K562 (cell line): ENCODE measurements at regions not wholly inside any gene's neighbourhood (a gene's known extent, or its start where the extent isn't known, plus 50 kb on each side); places are given as distances from the start of the nearest gene placed in this dataset.

Experiments used
- ATAC-seq: fragments of 200-7000 bp; cut with Tn5 transposase; 3 replicates; pipeline ENCODE4 v1.9.1; 2020; ENCODE audit warnings: moderate library complexity
- BruUV-seq: library from RNA; stranded (reverse); fragments of 400-500 nt; replicated peaks from 2 replicates; lab custom pipeline; 2021; lab: Mats Ljungman, UMichigan
- CTCF ChIA-PET: fragments of 300-600 bp; formaldehyde crosslinking; extraction: SDS; loops from one replicate; lab custom pipeline; 2021; ENCODE audit warnings: low intra/inter-chr PET ratio; lab: Yijun Ruan, JAX
- POLR2A ChIA-PET: fragments of 300-600, 350-650 bp; sonication (Branson Sonifier 250); formaldehyde crosslinking; extraction: SDS; loops from one replicate; lab custom pipeline; 2021; ENCODE audit warnings: antibody characterized with exemption, inconsistent platforms; lab: Yijun Ruan, JAX
- DNase-seq, 4 experiments: peaks; one replicate each; pipeline versions ENCODE4 v3.0.0 to v3.0.0-alpha.2; 2011 to 2018; ENCODE audit warnings: low spot score in 3 of 4, mixed read lengths in 3 of 4; ENCODE audit errors: extremely low read depth in 1 of 4
- FAIRE-seq: peaks from 2 replicates; lab custom pipeline; 2011; peaks lifted over from hg19 to GRCh38; lab: Jason Lieb, UNC
- H2AFZ ChIP-seq: 2 replicates; pipeline ENCODE4 v1.6.0; 2011; ENCODE audit warnings: low read depth, low read length, control low read depth, inconsistent platforms
- H3K27ac ChIP-seq: fragments of 200-600 bp; 3 replicates; pipeline ENCODE4 v1.8.0; 2011; ENCODE audit warnings: low read depth, mild to moderate bottlenecking, control low read depth, inconsistent platforms, low read length, moderate library complexity, mixed read lengths; ENCODE audit errors: extremely low read depth
- H3K27me3 ChIP-seq, 2 experiments: fragments of 300-600 bp in 1 of 2; 2 replicates in 1 of 2; 3 replicates in 1 of 2; pipeline versions ENCODE4 v1.6.0 to v1.8.0; 2011; ENCODE audit warnings: inconsistent platforms in 2 of 2, low read length in 2 of 2, mild to moderate bottlenecking in 1 of 2, mixed read lengths in 1 of 2, moderate library complexity in 1 of 2; ENCODE audit not compliant: control insufficient read depth in 2 of 2, insufficient read depth in 2 of 2
- H3K36me3 ChIP-seq: fragments of 300-600 bp; 3 replicates; pipeline ENCODE4 v1.8.0; 2011; ENCODE audit warnings: mild to moderate bottlenecking, low read length, inconsistent platforms; ENCODE audit not compliant: control insufficient read depth, insufficient read depth
- H3K4me1 ChIP-seq, 2 experiments: fragments of 200-600 bp in 1 of 2; replicated peaks in 1 of 2; 2 replicates in 1 of 2; 3 replicates in 1 of 2; pipeline versions ENCODE4 v1.5.1 to v1.8.0; 2011; ENCODE audit warnings: inconsistent platforms in 2 of 2, low read length in 2 of 2, mild to moderate bottlenecking in 1 of 2, mixed read lengths in 1 of 2, moderate library complexity in 1 of 2; ENCODE audit not compliant: control insufficient read depth in 2 of 2, insufficient read depth in 2 of 2
- H3K4me2 ChIP-seq: 2 replicates; pipeline ENCODE4 v1.6.1; 2011; ENCODE audit warnings: low read length, control low read depth, inconsistent platforms, mixed read lengths; ENCODE audit not compliant: insufficient read depth
- H3K4me3 ChIP-seq: fragments of 200-600 bp; sonication (generic), shearing (Covaris generic); 2 replicates; pipeline ENCODE4 v1.5.1; 2016; ENCODE audit warnings: control low read depth, inconsistent platforms
- H3K79me2 ChIP-seq: fragments of 200-600 bp; 3 replicates; pipeline ENCODE4 v1.8.0; 2011; ENCODE audit warnings: low read length, inconsistent platforms; ENCODE audit not compliant: control insufficient read depth, insufficient read depth
- H3K9ac ChIP-seq, 2 experiments: 2 replicates each; pipeline versions ENCODE4 v1.6.0 to v1.6.1; 2011; ENCODE audit warnings: low read depth in 2 of 2, low read length in 2 of 2, control low read depth in 1 of 2, inconsistent platforms in 1 of 2, mild to moderate bottlenecking in 1 of 2, mixed read lengths in 1 of 2; ENCODE audit not compliant: insufficient read depth in 1 of 2
- H3K9me1 ChIP-seq: one replicate; pipeline ENCODE4 v1.6.0; 2011; ENCODE audit warnings: inconsistent platforms, mild to moderate bottlenecking, low read length, moderate library complexity; ENCODE audit not compliant: control insufficient read depth, insufficient read depth
- H3K9me3 ChIP-seq: replicated peaks from 2 replicates; pipeline ENCODE4 v1.5.1; 2011; ENCODE audit warnings: low read depth, low read length, inconsistent platforms; ENCODE audit not compliant: control insufficient read depth, insufficient read depth
- H4K20me1 ChIP-seq: replicated peaks from 2 replicates; pipeline ENCODE4 v1.6.1; 2011; ENCODE audit warnings: low read length, inconsistent platforms, mixed read lengths; ENCODE audit not compliant: control insufficient read depth, insufficient read depth
- BACH1 ChIP-seq: fragments of 200-800 bp; sonication (Bioruptor generic); IDR thresholded peaks from 2 replicates; pipeline ENCODE4 v1.6.1; 2016; ENCODE audit warnings: missing genetic modification characterization, missing compliant biosample characterization
- CAMTA2 ChIP-seq: fragments of 250-450 bp; sonication (Bioruptor Pico); conservative IDR thresholded peaks from 2 replicates; pipeline ENCODE4 v1.5.1; 2022
- HNRNPL ChIP-seq: fragments of 200-400 bp; formaldehyde crosslinking; IDR thresholded peaks from 2 replicates; pipeline ENCODE4 v1.6.1; 2017; ENCODE audit warnings: low read depth, mild to moderate bottlenecking, low read length
- KDM2B ChIP-seq: fragments of 250-450 bp; sonication (Bioruptor Pico); IDR thresholded peaks from 2 replicates; pipeline ENCODE4 v1.8.0; 2021; ENCODE audit warnings: mild to moderate bottlenecking, moderate library complexity
- KDM5B ChIP-seq: fragments of 200-600 bp; sonication (generic); IDR thresholded peaks from 2 replicates; pipeline ENCODE4 v1.6.1; 2012; ENCODE audit warnings: low read depth, mild to moderate bottlenecking, moderate library complexity, low read length, control low read depth, inconsistent platforms; ENCODE audit not compliant: insufficient replicate concordance
- MAFK ChIP-seq: IDR thresholded peaks from 2 replicates; pipeline ENCODE4 v1.6.1; 2011; ENCODE audit warnings: low read length, improper control_type of control experiment
- MCM5 ChIP-seq: fragments of 450-650 bp; IDR thresholded peaks from 2 replicates; pipeline ENCODE4 v1.6.1; 2016; ENCODE audit warnings: low read depth
- NR3C1 ChIP-seq: sonication (generic); formaldehyde crosslinking; IDR thresholded peaks from 2 replicates; pipeline ENCODE4 v1.8.1; 2022; ENCODE audit warnings: missing genetic modification reagents
- PHTF2 ChIP-seq: fragments of 250-450 bp; sonication (Bioruptor Pico); IDR thresholded peaks from 2 replicates; pipeline ENCODE4 v1.5.0; 2021; ENCODE audit warnings: mild to moderate bottlenecking
- PML ChIP-seq: IDR thresholded peaks from 2 replicates; pipeline ENCODE4 v1.6.1; 2012; ENCODE audit warnings: low read length, inconsistent platforms
- ZNF134 ChIP-seq: fragments of 250-450 bp; sonication (Bioruptor Pico); conservative IDR thresholded peaks from 2 replicates; pipeline ENCODE4 v1.4.0; 2020
- ZNF232 ChIP-seq: sonication (generic); formaldehyde crosslinking; IDR thresholded peaks from 2 replicates; pipeline ENCODE4 v1.8.0; 2022; ENCODE audit warnings: mild to moderate bottlenecking, missing genetic modification reagents
- ZNF316 ChIP-seq: fragments of 450-650 bp; IDR thresholded peaks from 2 replicates; pipeline ENCODE4 v1.6.1; 2016
- ZNF696 ChIP-seq: fragments of 250-450 bp; sonication (Bioruptor Pico); conservative IDR thresholded peaks from 2 replicates; pipeline ENCODE4 v1.4.0; 2020; ENCODE audit warnings: mild to moderate bottlenecking, moderate library complexity
- in situ Hi-C: fragments of 300-500 bp; cut with MboI; formaldehyde crosslinking; loops from 4 replicates; pipeline ENCODE4 v1.15.0; 2018; ENCODE audit warnings: inconsistent platforms, mixed read lengths
- intact Hi-C: fragments of 100-400 bp; cut with micrococcal nuclease; formaldehyde crosslinking; loops from 2 replicates; pipeline ENCODE4 v1.14.2; 2022
- TF ChIP-seq, protein P1 (sequence below): sonication (generic); formaldehyde crosslinking; IDR thresholded peaks from 2 replicates; pipeline ENCODE4 v1.8.0; 2023; ENCODE audit warnings: mild to moderate bottlenecking, missing genetic modification reagents
- TF ChIP-seq, protein P2 (sequence below): fragments of 250-450 bp; sonication (Bioruptor Pico); IDR thresholded peaks from 2 replicates; pipeline ENCODE4 v1.5.0; 2021
- TF ChIP-seq, protein P3 (sequence below): fragments of 250-450 bp; sonication (Bioruptor Pico); IDR thresholded peaks from 2 replicates; pipeline ENCODE4 v1.9.0; 2021; ENCODE audit warnings: mild to moderate bottlenecking, inconsistent platforms

DNA sequence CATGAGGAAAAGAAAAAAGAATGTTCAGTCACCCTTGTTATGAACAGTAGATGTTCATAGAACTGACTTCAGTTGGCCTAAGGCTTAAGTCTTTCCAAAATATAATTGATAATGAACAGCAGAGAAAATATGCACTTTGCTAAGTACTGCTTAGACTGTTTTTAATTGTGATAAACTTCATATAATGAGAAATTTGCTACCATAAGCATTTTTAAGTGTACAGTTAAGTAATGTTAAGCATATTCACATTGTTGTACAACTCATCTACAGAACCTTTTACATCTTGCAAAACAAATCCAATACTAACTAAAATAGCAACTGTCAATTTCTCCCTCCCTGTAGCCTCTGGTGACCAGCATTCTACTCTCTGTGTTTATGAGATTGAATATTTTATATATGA, 792.2 kb upstream of the LCORL start:
- DNase-seq, result no peak
- ChIA-PET CTCF (no interaction called here), POLR2A (no interaction called here)
- no peak overlapping the region for H2AFZ ChIP-seq
- ATAC-seq, result no peak
- no peaks in the 10 kb centered on the region for H4K20me1 ChIP-seq
- no peaks in the 10 kb centered on the region for H3K9me3 ChIP-seq
- no peak overlapping the region for H3K4me2 ChIP-seq
- no peak overlapping the region for H3K9ac ChIP-seq
- no peaks in the 10 kb centered on the region for H3K4me1 ChIP-seq
- in situ Hi-C loops (no loop called here), intact Hi-C loops (no loop called here)
- H3K9me1 ChIP-seq, result no peaks in the 10 kb centered on the region
- no peak overlapping the region for H3K27ac ChIP-seq
- no peaks in the 10 kb centered on the region for H3K36me3 ChIP-seq
- TF ChIP-seq, protein P1, sequence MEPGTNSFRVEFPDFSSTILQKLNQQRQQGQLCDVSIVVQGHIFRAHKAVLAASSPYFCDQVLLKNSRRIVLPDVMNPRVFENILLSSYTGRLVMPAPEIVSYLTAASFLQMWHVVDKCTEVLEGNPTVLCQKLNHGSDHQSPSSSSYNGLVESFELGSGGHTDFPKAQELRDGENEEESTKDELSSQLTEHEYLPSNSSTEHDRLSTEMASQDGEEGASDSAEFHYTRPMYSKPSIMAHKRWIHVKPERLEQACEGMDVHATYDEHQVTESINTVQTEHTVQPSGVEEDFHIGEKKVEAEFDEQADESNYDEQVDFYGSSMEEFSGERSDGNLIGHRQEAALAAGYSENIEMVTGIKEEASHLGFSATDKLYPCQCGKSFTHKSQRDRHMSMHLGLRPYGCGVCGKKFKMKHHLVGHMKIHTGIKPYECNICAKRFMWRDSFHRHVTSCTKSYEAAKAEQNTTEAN (CRISPR knock-in tag), result no peak
- TF ChIP-seq PML (no peak), ZNF696 (CRISPR knock-in tag) (no peak), PHTF2 (no peak), CAMTA2 (CRISPR knock-in tag) (no peak), BACH1 (tag) (no peak), ZNF316 (peak; percentile 25; the same call in 1 of the 2 replicates), HNRNPL (no peak), NR3C1 (CRISPR knock-in tag) (no peak), KDM2B (no peak), MAFK (peak; percentile 33; the same call in 1 of the 2 replicates), MCM5 (no peak), KDM5B (no peak), ZNF232 (CRISPR knock-in tag) (no peak), ZNF134 (CRISPR knock-in tag) (no peak)
- TF ChIP-seq, protein P2, sequence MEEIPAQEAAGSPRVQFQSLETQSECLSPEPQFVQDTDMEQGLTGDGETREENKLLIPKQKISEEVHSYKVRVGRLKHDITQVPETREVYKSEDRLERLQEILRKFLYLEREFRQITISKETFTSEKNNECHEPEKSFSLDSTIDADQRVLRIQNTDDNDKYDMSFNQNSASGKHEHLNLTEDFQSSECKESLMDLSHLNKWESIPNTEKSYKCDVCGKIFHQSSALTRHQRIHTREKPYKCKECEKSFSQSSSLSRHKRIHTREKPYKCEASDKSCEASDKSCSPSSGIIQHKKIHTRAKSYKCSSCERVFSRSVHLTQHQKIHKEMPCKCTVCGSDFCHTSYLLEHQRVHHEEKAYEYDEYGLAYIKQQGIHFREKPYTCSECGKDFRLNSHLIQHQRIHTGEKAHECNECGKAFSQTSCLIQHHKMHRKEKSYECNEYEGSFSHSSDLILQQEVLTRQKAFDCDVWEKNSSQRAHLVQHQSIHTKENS, result no peak
- TF ChIP-seq, protein P3, sequence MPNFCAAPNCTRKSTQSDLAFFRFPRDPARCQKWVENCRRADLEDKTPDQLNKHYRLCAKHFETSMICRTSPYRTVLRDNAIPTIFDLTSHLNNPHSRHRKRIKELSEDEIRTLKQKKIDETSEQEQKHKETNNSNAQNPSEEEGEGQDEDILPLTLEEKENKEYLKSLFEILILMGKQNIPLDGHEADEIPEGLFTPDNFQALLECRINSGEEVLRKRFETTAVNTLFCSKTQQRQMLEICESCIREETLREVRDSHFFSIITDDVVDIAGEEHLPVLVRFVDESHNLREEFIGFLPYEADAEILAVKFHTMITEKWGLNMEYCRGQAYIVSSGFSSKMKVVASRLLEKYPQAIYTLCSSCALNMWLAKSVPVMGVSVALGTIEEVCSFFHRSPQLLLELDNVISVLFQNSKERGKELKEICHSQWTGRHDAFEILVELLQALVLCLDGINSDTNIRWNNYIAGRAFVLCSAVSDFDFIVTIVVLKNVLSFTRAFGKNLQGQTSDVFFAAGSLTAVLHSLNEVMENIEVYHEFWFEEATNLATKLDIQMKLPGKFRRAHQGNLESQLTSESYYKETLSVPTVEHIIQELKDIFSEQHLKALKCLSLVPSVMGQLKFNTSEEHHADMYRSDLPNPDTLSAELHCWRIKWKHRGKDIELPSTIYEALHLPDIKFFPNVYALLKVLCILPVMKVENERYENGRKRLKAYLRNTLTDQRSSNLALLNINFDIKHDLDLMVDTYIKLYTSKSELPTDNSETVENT (CRISPR knock-in tag), result no peak
- FAIRE-seq, result no peak
- BruUV-seq, result no TSS peak
- H3K79me2 ChIP-seq, result no peaks in the 10 kb centered on the region
- H3K27me3 ChIP-seq, result no peaks in the 10 kb centered on the region
- H3K4me3 ChIP-seq, result no peak overlapping the region
